Fibroblast of pulmonary artery (primary cell): ENCODE measurements at regions not wholly inside any gene's neighbourhood (a gene's known extent, or its start where the extent isn't known, plus 50 kb on each side); places are given as distances from the start of the nearest gene placed in this dataset.
A peak's percentile ranks its signal among the peaks of the same experiment; 100 is the strongest.

Source experiments
- DNase-seq: peaks from one replicate; pipeline ENCODE4 v3.0.0-alpha.2; 2010; ENCODE audit warnings: low read depth
- H3K4me3 ChIP-seq: replicated peaks from 2 replicates; pipeline ENCODE4 v1.5.1; 2011; ENCODE audit warnings: low read depth, mild to moderate bottlenecking, control low read depth, low read length, moderate library complexity
- TF ChIP-seq, protein P1 (sequence below): IDR thresholded peaks from 2 replicates; pipeline ENCODE4 v1.5.1; 2011; ENCODE audit warnings: mild to moderate bottlenecking, control low read depth, low read length, inconsistent platforms; ENCODE audit errors: missing control alignments

GRCh38 chr3:144556392-144556791 lies 584.8 kb downstream of the DIPK2A start:
- TF ChIP-seq, protein P1, sequence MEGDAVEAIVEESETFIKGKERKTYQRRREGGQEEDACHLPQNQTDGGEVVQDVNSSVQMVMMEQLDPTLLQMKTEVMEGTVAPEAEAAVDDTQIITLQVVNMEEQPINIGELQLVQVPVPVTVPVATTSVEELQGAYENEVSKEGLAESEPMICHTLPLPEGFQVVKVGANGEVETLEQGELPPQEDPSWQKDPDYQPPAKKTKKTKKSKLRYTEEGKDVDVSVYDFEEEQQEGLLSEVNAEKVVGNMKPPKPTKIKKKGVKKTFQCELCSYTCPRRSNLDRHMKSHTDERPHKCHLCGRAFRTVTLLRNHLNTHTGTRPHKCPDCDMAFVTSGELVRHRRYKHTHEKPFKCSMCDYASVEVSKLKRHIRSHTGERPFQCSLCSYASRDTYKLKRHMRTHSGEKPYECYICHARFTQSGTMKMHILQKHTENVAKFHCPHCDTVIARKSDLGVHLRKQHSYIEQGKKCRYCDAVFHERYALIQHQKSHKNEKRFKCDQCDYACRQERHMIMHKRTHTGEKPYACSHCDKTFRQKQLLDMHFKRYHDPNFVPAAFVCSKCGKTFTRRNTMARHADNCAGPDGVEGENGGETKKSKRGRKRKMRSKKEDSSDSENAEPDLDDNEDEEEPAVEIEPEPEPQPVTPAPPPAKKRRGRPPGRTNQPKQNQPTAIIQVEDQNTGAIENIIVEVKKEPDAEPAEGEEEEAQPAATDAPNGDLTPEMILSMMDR: no peak
- H3K4me3 ChIP-seq: no peak overlapping the region
- DNase-seq: no peak

DNA sequence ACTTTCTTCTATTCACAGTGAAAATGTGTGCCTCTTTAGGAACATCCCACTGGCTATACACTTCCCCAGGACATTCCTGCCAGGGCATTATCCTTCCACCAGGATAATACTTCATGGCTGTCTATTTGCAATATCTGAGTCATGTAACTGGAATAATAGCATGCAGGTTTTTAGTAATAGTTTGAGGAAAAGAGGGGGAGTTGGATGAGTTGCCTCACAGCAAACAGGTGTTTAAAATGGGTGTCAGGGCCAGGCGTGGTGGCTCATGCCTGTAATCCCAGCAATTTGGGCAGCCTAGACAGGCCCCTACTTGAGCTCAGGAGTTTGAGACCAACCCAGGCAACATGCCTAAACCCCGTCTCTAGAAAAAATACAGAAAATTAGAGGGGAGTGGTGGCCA lies 585.9 kb downstream of the DIPK2A start:
- H3K4me3 ChIP-seq: no peak overlapping the region
- no peak for DNase-seq
- TF ChIP-seq, protein P1: no peak

- TF ChIP-seq, protein P1: no peak
- DNase-seq: peak; percentile 3
- H3K4me3 ChIP-seq: no peak overlapping the region
Measured at GRCh38 chr3:144564011-144564410, 592.4 kb downstream of the DIPK2A start.

DNA sequence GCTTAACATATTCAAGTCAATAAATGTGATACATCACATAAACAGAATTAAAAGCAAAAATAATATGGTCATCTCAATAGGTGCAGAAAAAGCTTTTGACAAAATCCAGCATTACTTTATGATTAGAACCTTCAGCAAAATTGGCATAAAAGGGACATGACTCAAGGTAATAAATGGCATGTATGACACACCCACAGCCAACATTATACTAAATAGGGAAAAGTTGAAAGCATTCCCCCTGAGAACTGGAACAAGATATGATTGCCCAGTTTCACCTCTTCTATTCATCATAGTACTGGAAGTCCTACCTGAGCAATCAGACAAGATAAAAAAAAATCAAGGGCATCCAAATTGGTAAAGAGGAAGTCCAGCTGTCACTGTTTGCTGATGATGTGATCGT lies 594.7 kb downstream of the DIPK2A start:
- TF ChIP-seq, protein P1: no peak
- H3K4me3 ChIP-seq: no peak overlapping the region
- DNase-seq: no peak

- H3K4me3 ChIP-seq: no peak overlapping the region
- TF ChIP-seq, protein P1: no peak
- no peak for DNase-seq
Measured at GRCh38 chr3:144569651-144570050, 598.0 kb downstream of the DIPK2A start.

DNA sequence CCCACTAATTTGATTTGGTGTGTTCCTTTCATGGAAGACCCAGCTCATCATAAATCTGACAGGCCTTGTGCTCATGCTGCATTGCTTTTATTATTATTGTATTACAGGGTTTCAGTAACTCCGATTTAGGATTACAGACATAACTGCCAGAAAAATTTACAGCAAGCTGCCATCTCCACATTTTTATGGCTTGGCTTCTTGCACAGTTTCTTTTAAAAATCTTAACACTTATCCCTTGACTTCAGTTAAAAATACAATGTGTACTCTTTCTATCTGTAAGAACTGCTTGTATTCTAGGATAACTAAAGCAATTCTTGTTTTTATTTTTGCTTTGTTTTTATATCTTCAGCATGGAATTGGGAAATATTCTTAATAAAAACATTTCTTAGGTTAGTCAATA lies 612.2 kb downstream of the DIPK2A start:
- H3K4me3 ChIP-seq: no peak overlapping the region
- no peak for DNase-seq
- TF ChIP-seq, protein P1: no peak

DNA sequence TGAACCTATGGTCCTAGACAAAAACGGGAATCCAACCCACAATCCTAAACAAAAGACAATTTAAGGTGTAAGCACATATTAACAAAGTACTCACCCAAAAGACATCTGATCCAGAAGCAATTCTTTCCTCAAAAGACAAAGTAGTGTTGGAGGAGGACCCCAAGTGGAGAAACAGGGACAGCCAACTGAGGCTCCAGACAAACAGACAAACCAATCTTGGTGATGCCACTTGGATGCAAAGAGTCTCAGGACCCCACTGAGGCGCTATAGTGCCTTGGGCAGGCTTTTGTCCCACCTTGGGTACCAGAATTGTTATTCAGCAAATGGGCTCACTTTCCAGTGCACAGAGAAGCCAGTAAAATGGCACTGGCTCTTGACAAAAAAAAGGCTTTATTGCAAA lies 613.8 kb downstream of the DIPK2A start:
- no peak for DNase-seq
- H3K4me3 ChIP-seq: no peak overlapping the region
- TF ChIP-seq, protein P1: no peak
